PC-9 (cell line): ENCODE measurements at regions not wholly inside any gene's neighbourhood (a gene's known extent, or its start where the extent isn't known, plus 50 kb on each side); places are given as distances from the start of the nearest gene placed in this dataset.

ENCODE experiments used
- BruUV-seq: library from RNA; stranded (reverse); fragments of 400-500 nt; replicated peaks from 2 replicates; lab custom pipeline; 2021; lab: Mats Ljungman, UMichigan
- CTCF ChIA-PET: fragments of 300-600 bp; sonication (Branson Sonifier 250); formaldehyde crosslinking; loops from one replicate; lab custom pipeline; 2022; ENCODE audit warnings: antibody characterized with exemption; lab: Charles Lee
- POLR2A ChIA-PET: fragments of 300-600 bp; sonication (Branson Sonifier 250); formaldehyde crosslinking; loops from one replicate; lab custom pipeline; 2022; ENCODE audit warnings: antibody characterized with exemption; ENCODE audit not compliant: unreplicated experiment; lab: Charles Lee
- DNase-seq, 2 experiments: peaks; one replicate each; pipeline versions ENCODE4 v3.0.0 to v3.0.0-alpha.2; 2015 to 2022; ENCODE audit warnings: mixed read lengths in 1 of 2
- H2AFZ ChIP-seq: fragments of 200-600 bp; sonication (generic); 2 replicates; pipeline ENCODE4 v1.8.1; 2017; ENCODE audit warnings: antibody characterized with exemption
- H3F3A ChIP-seq: fragments of 200-600 bp; sonication (generic); 2 replicates; pipeline ENCODE4 v1.8.1; 2017; ENCODE audit warnings: antibody characterized with exemption, mild to moderate bottlenecking, low read depth; ENCODE audit not compliant: insufficient read depth
- H3K27ac ChIP-seq: fragments of 200-600 bp; sonication (generic); 2 replicates; pipeline ENCODE4 v1.6.1; 2016; ENCODE audit warnings: mixed run types
- H3K27me3 ChIP-seq: fragments of 200-600 bp; sonication (generic); 2 replicates; pipeline ENCODE4 v1.6.1; 2016; ENCODE audit warnings: low read depth, mixed run types; ENCODE audit not compliant: insufficient read depth
- H3K36me3 ChIP-seq: fragments of 200-600 bp; sonication (generic); 2 replicates; pipeline ENCODE4 v1.6.1; 2016; ENCODE audit warnings: low read depth, mixed run types
- H3K4me1 ChIP-seq: fragments of 200-600 bp; sonication (generic); replicated peaks from 2 replicates; pipeline ENCODE4 v1.6.1; 2016; ENCODE audit warnings: mixed run types; ENCODE audit not compliant: insufficient read depth
- H3K4me2 ChIP-seq: fragments of 200-600 bp; sonication (generic); 2 replicates; pipeline ENCODE4 v1.6.1; 2017; ENCODE audit warnings: mixed run types
- H3K4me3 ChIP-seq: fragments of 200-600 bp; sonication (generic); 2 replicates; pipeline ENCODE4 v1.6.1; 2016; ENCODE audit warnings: mixed run types
- H3K79me2 ChIP-seq: fragments of 200-600 bp; sonication (generic); 2 replicates; pipeline ENCODE4 v1.6.1; 2017; ENCODE audit warnings: low read depth, mixed run types
- H3K9me2 ChIP-seq: fragments of 200-600 bp; sonication (generic); 2 replicates; pipeline ENCODE4 v1.8.1; 2017; ENCODE audit warnings: mild to moderate bottlenecking; ENCODE audit not compliant: insufficient read depth
- H3K9me3 ChIP-seq: fragments of 200-600 bp; sonication (generic); 2 replicates; pipeline ENCODE4 v1.8.1; 2016; ENCODE audit warnings: low read depth; ENCODE audit not compliant: insufficient read depth
- H4K20me1 ChIP-seq: fragments of 200-600 bp; sonication (generic); 2 replicates; pipeline ENCODE4 v1.8.1; 2017; ENCODE audit not compliant: insufficient read depth
- CTCF ChIP-seq: fragments of 200-600 bp; sonication (generic); conservative IDR thresholded peaks from 2 replicates; pipeline ENCODE4 v1.6.1; 2017; ENCODE audit warnings: mixed run types, antibody characterized with exemption, mild to moderate bottlenecking, moderate library complexity
- EZH2 ChIP-seq: fragments of 200-600 bp; sonication (generic); IDR thresholded peaks from 2 replicates; pipeline ENCODE4 v1.8.0; 2017; ENCODE audit warnings: antibody characterized with exemption, low read depth
- intact Hi-C: fragments of 100-400 bp; cut with micrococcal nuclease; formaldehyde crosslinking; loops from one replicate; pipeline ENCODE4 v1.10.0; 2022; ENCODE audit not compliant: unreplicated experiment

- BruUV-seq: no TSS peak
- Histone ChIP-seq H3K27ac (no peak overlapping the region), H3K4me1 (peaks cover 3% of the 10 kb centered on the region; the same call in 1 of the 2 replicates), H3K9me2 (no peaks in the 10 kb centered on the region), H2AFZ (no peak overlapping the region), H3F3A (no peaks in the 10 kb centered on the region), H4K20me1 (no peaks in the 10 kb centered on the region), H3K36me3 (no peaks in the 10 kb centered on the region), H3K79me2 (no peaks in the 10 kb centered on the region), H3K9me3 (peaks cover 20% of the 10 kb centered on the region), H3K4me3 (no peak overlapping the region), H3K27me3 (no peaks in the 10 kb centered on the region), H3K4me2 (no peak overlapping the region)
- no peak for DNase-seq
- POLR2A ChIA-PET: no interaction called here
- TF ChIP-seq CTCF (no peak), EZH2 (no peak)
- CTCF ChIA-PET: no interaction called here
- intact Hi-C loops: no loop called here
Observed at GRCh38 chr12:46084666-46085631, 94.6 kb upstream of the SCAF11 start.

GRCh38 chr12:46082490-46083200 is 92.3 kb upstream of the SCAF11 start:
- Histone ChIP-seq H3K27me3 (no peaks in the 10 kb centered on the region), H3K4me2 (no peak overlapping the region), H3F3A (no peaks in the 10 kb centered on the region), H3K4me1 (no peaks in the 10 kb centered on the region), H3K9me3 (peaks cover 28% of the 10 kb centered on the region), H3K79me2 (no peaks in the 10 kb centered on the region), H3K4me3 (no peak overlapping the region), H3K36me3 (no peaks in the 10 kb centered on the region), H3K9me2 (no peaks in the 10 kb centered on the region), H4K20me1 (no peaks in the 10 kb centered on the region), H2AFZ (no peak overlapping the region), H3K27ac (no peak overlapping the region)
- intact Hi-C loops: no loop called here
- TF ChIP-seq EZH2 (no peak), CTCF (no peak)
- no TSS peak for BruUV-seq
- CTCF ChIA-PET: interaction anchor here (0.5 kb wide), 1 partner anchor 43 kb away, joined by 3 read pairs; no protein-coding TSS in a partner anchor
- no peak for DNase-seq
- POLR2A ChIA-PET: no interaction called here

- Histone ChIP-seq H3K4me1 (no peaks in the 10 kb centered on the region), H3K4me2 (no peak overlapping the region), H3K27me3 (no peaks in the 10 kb centered on the region), H4K20me1 (no peaks in the 10 kb centered on the region), H3K9me3 (peaks cover 2% of the 10 kb centered on the region; the same call in 1 of the 2 replicates), H3K27ac (no peak overlapping the region), H2AFZ (0 out of 2 replicates have a peak overlapping the region, but pooled peaks have one; percentile 30), H3K36me3 (no peaks in the 10 kb centered on the region), H3F3A (no peaks in the 10 kb centered on the region), H3K9me2 (no peaks in the 10 kb centered on the region), H3K4me3 (no peak overlapping the region), H3K79me2 (no peaks in the 10 kb centered on the region)
- intact Hi-C loops: loop anchor here (2.0 to 5.0 kb wide), 4 partner anchors 603 to 1614 kb away; no protein-coding TSS in a partner anchor
- CTCF ChIA-PET: no interaction called here
- BruUV-seq: no TSS peak
- no peak for DNase-seq
- TF ChIP-seq EZH2: no peak
- no peak for TF ChIP-seq CTCF
- POLR2A ChIA-PET: no interaction called here
Observed at GRCh38 chr12:46073321-46073720, 82.9 kb upstream of the SCAF11 start.
